HG02798 (cell line): ENCODE measurements at regions not wholly inside any gene's neighbourhood (a gene's known extent, or its start where the extent isn't known, plus 50 kb on each side); places are given as distances from the start of the nearest gene placed in this dataset.

ENCODE experiments used
- ATAC-seq: cut with Tn5 transposase; IDR thresholded peaks from one replicate; pipeline ENCODE4 v1.9.1; 2021; ENCODE audit warnings: mild to moderate bottlenecking; ENCODE audit not compliant: unreplicated experiment, poor library complexity

DNA sequence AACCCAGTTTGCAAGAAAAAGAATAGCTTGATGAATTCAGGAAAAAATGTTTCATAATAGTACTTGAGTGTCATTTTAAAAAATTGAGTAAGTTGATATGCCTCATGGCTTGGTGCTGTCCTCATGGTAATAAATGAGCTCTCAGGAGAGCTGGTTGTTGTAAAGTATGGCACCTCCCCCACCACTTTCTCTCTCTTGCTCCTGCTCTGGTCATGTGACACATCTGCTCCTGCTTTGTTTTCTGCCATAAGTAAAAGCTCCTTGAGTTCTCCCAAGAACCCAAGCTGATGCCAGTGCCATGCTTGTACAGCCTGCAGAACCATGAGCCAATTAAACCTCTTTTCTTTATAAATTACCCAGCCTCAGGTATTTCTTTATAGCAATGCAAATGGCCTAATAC, 108.8 kb upstream of the CRBN start:
- no peak for ATAC-seq

DNA sequence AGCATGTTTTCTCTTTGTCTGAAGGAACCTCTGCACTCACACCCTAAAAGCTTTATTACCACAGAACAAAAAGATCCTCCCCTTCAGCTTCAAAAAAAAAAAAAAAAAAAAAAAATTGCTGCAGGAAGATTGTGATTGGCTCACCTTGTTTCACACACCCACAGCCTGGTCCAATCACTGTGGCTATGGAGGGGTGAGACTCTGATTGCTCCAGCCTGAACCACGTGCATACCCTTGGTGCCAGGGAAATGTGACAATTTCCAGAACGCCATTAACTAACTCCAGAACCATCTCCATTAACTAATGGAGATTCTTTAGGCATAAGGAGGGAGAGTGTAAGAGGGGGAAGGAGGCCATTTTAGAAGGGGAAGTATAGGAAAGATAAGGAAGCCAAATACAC, 106.5 kb upstream of the CRBN start:
- ATAC-seq, result no peak

DNA sequence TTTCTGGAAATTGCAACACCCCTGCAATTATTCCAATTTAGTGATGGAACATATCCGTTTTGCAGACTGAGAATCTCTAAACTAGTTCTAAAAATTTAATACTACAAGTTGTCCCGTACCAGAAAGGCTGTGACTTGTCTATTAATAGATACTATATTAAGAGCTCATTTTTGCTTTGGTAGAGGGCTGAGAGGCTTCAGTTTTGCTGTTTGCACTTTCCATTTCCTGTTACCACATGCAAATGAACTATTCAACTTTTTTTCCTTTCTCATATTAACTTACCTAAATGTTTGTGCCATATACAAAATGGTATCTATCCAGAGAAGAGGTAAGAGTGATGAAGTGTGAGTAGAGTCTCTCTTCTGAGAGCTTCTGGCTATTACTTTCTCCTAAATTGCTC, 101.5 kb upstream of the CRBN start:
- peak; percentile 51 for ATAC-seq

DNA sequence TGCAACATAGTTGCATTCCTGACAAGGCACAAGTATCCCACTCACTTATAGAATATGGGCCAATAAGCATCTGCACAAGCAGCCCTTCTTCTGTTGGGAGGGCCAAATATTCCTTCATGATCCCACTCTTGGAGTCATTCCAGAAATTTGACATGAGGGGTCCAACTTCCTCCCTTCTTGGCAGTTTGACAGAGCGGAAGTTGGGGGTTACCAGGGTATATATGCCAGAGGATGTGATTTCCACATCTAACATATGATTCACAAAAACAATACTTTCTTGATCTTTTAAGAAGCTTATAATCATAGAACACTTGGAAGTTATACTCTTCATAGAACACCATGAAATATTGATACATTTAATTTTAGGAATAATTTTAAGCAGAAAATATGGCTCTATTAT, 100.9 kb upstream of the CRBN start:
- ATAC-seq, result no peak

DNA sequence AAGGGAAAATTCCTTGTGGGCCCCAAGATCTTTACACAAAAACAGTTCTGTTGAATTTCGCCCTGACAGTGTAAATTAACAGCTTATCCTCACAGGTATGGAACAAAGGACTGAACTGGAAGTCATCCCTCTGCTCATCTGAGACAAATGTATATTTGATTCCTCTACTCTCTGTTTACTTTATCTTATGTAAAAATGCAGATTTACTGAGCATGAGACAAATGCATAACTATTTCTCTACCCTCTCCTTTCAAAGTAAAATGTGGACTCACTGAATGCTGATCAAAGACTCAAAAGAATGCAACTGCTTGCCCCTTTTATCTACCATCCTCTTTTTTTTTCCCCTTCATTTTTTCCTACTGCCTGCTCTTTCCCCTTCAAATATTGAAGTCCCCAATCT, 98.6 kb upstream of the CRBN start:
- ATAC-seq, result no peak

DNA sequence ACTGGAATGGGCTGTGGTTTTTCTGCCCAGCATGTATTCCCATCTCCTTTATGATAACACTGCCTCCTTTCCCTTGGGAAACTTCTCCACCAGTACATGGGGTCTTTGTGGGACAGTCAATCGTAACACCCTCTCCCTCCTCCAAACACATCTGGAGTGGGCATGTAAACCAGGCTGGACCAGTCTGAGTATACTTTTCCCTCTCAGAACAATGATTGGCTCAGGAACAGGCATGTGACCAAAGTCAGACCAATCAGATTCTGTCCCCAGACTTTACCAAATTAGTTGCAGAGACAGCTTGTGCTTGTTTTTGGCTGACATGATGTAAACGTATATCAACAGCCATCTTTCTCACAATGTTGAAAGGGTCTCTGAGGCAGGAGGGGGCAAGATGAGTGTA, 97.1 kb upstream of the CRBN start:
- ATAC-seq, result no peak

DNA sequence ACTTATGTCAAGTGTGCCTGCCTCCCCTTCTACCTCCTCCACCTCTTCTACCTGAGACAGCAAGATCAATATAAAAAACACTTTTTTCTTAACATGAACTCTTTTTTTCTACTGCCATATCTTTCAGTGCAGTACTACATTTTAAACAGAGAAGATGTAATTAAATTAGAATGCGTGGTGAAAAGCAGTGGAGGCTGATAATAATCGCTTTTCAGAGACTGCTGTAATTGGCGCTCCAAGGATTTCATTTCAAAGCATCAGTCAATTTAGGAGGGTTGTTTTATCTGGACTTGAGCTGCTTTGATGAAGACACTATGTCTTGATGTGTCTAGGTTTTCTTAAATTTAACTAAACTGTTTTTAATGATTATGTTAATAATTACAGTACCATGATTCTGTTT, 85.3 kb upstream of the CRBN start:
- no peak for ATAC-seq

DNA sequence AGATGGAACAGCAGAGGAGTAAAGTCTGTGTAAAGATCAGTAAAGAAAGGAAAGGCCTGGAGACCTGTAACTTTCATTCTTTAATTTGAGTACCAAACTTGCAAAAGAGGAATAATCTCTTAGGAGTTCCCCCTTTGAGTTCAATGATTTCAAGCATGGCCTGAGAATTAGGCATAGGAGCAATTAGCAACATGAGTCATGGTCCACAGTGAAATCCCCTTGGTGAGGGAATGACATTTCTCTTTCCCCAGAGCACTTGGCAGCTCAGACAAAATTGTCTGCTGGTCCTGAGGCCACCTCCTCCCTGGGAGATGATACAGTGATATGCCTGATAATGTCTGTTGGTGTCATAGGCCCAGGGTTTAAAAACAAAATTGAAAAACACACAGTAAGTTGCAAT, 81.4 kb upstream of the CRBN start:
- peak; percentile 53 for ATAC-seq

DNA sequence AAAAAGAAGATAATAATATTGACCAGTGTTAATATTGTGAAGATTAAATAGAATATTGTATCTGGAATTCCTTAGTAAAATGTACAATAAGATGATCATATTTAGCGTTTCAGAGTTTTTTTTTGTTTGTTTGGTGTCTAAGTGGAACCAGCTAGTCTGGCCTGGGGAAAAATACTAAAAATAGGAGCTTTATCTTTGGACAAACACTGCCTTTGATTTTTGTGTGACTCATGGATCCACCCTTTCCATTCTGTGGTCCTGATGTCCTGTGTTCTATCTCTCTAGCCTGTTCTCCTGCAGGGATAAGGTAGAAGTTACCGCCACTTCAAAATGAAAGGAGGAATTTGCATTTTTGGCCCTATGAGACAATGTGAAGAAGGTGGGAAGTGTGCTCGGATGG, 79.7 kb upstream of the CRBN start:
- ATAC-seq, result no peak

DNA sequence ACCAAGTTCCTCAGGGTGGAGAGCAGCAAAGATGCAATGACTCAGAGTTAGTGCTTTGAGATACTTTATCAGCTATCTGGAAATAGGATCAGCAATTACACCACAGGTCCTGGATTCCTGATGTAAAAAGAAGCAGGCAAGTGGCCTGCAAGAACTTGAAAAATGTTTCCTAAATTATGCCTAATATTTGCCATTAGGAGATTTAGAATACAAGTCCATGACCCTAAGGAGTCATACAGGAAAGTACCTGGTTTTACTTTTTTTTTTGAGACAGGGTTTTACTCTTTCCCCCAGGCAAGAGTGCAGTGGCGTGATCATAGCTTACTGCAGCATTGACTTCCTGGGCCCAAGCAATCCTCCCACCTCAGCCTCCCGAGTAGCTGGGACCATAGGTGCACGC, 78.8 kb upstream of the CRBN start:
- ATAC-seq, result no peak

DNA sequence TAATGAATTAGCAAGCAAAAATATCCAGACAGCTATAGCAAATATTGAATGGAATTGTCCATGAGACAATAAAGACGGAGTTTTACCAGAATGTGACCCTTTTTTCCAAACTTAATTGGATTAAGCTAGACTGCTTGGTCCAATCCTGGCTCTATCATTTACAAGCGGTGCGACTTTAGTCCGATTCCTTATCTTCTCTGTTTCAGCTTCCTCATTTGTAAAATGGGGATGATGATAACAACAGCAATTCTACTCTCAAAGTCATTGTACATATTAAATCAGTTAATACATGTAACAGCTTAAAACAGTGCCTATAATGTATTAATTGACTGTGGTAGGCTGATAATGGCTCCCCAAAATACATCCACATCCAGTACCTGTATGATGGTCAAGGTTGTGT, 62.1 kb upstream of the CRBN start:
- no peak for ATAC-seq

DNA sequence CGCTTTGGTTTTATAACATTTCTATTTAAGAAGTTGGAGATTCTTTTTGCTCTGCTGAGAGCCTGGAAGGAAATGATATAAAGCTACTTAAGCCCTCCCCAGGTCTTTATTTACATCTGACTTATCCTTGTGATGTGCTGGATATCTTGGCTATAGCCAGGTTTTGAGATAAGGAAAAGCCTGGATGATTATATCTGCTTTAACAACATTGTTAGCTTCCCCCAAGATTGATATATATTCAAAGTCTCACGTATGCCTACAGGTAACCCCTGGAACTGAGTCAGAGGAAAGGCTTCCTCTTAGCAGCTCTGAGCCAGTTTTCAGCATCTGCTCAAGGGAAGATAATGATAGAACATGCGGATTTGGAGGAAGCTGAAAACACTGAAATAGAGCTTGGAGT, 61.5 kb upstream of the CRBN start:
- no peak for ATAC-seq

DNA sequence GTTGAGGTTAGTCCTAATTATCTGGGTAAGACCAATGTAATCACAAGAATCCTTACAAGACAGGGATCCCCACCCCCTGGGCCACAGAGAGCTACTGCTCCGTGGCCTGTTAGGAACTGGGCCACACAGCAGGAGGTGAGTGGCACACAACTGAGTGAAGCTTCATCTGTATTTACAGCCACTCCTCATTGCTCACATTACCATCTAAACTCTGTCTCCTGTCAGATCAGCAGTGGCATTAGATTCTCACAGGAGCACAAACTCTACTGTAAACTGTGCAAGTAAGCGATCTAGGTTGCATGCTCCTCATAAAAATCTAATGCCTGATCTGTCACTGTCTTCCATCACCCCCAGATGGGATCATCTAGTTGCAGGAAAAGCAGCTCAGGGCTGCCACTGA, 58.5 kb upstream of the CRBN start:
- no peak for ATAC-seq

DNA sequence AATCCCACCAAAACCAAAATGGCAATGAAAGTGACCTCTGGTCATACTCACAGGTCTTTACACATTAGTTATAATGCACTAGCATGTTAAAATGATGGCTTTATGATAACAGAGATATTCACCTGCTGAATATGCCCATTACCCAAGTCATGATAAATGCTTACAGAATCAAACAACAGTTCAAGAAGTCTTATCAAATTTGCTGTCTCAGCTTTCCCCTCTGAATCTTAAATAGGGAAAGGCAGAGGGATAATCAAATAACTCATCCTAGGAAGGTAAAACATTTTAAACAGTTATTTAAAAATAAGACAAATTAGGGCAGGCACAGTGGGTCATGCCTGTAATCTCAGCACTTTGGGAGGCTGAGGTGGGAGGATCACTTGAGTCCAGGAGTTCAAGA, 52.8 kb upstream of the CRBN start:
- no peak for ATAC-seq
